ENCODE measurements at regions not wholly inside any gene's neighbourhood (a gene's known extent, or its start where the extent isn't known, plus 50 kb on each side); places are given as distances from the start of the nearest gene placed in this dataset.

- H3K9me3 ChIP-seq (ENCODE audit: insufficient read depth, low read depth, low read length) = no peaks in the 10 kb centered on the region
- no peaks in the 10 kb centered on the region for H3K4me1 ChIP-seq (ENCODE audit: insufficient read depth, low read length)
- H3K9ac ChIP-seq (ENCODE audit: low read depth, low read length) = no peak overlapping the region
- no peaks in the 10 kb centered on the region for H3K27me3 ChIP-seq (ENCODE audit: insufficient read depth, low read length)
- H3K36me3 ChIP-seq (ENCODE audit: insufficient read depth, low read length) = no peaks in the 10 kb centered on the region
- 89% methylated on average over 2 of the region's 2 CpGs for WGBS
- no peak overlapping the region for H3K27ac ChIP-seq (ENCODE audit: low read depth, low read length)
- no peak overlapping the region for H3K4me3 ChIP-seq (ENCODE audit: low read length)
These were observed 170.6 kb downstream of the KDR start for GRCh38 chr4:54954656-54955388.

GRCh38 chr4:54946741-54947140 is 178.7 kb downstream of the KDR start:
- H3K9ac ChIP-seq (ENCODE audit: low read depth, low read length) = no peak overlapping the region
- WGBS = no CpG with 5 or more reads among the region's 1 CpG
- H3K27me3 ChIP-seq (ENCODE audit: insufficient read depth, low read length) = no peaks in the 10 kb centered on the region
- no peaks in the 10 kb centered on the region for H3K36me3 ChIP-seq (ENCODE audit: insufficient read depth, low read length)
- no peaks in the 10 kb centered on the region for H3K4me1 ChIP-seq (ENCODE audit: insufficient read depth, low read length)
- H3K4me3 ChIP-seq (ENCODE audit: low read length) = no peak overlapping the region
- H3K27ac ChIP-seq (ENCODE audit: low read depth, low read length) = no peak overlapping the region
- H3K9me3 ChIP-seq (ENCODE audit: insufficient read depth, low read depth, low read length) = no peaks in the 10 kb centered on the region

GRCh38 chr4:54945838-54946237 is 179.6 kb downstream of the KDR start:
- H3K9me3 ChIP-seq (ENCODE audit: insufficient read depth, low read depth, low read length) = no peaks in the 10 kb centered on the region
- no peak overlapping the region for H3K27ac ChIP-seq (ENCODE audit: low read depth, low read length)
- no peak overlapping the region for H3K9ac ChIP-seq (ENCODE audit: low read depth, low read length)
- WGBS = 80% methylated on average over 6 of the region's 6 CpGs
- H3K4me1 ChIP-seq (ENCODE audit: insufficient read depth, low read length) = no peaks in the 10 kb centered on the region
- H3K27me3 ChIP-seq (ENCODE audit: insufficient read depth, low read length) = no peaks in the 10 kb centered on the region
- H3K4me3 ChIP-seq (ENCODE audit: low read length) = no peak overlapping the region
- H3K36me3 ChIP-seq (ENCODE audit: insufficient read depth, low read length) = no peaks in the 10 kb centered on the region

- Histone ChIP-seq H3K27ac (ENCODE audit: low read depth, low read length) (no peak overlapping the region), H3K9ac (ENCODE audit: low read depth, low read length) (no peak overlapping the region), H3K27me3 (ENCODE audit: insufficient read depth, low read length) (no peaks in the 10 kb centered on the region), H3K4me1 (ENCODE audit: insufficient read depth, low read length) (no peaks in the 10 kb centered on the region), H3K36me3 (ENCODE audit: insufficient read depth, low read length) (no peaks in the 10 kb centered on the region), H3K4me3 (ENCODE audit: low read length) (no peak overlapping the region), H3K9me3 (ENCODE audit: insufficient read depth, low read depth, low read length) (no peaks in the 10 kb centered on the region)
- WGBS = 94% methylated on average over 2 of the region's 4 CpGs
These were observed 182.7 kb downstream of the KDR start for GRCh38 chr4:54942721-54943120.

- Histone ChIP-seq H3K27me3 (ENCODE audit: insufficient read depth, low read length) (no peaks in the 10 kb centered on the region), H3K4me3 (ENCODE audit: low read length) (no peak overlapping the region), H3K9ac (ENCODE audit: low read depth, low read length) (no peak overlapping the region), H3K9me3 (ENCODE audit: insufficient read depth, low read depth, low read length) (no peaks in the 10 kb centered on the region), H3K27ac (ENCODE audit: low read depth, low read length) (no peak overlapping the region), H3K4me1 (ENCODE audit: insufficient read depth, low read length) (no peaks in the 10 kb centered on the region), H3K36me3 (ENCODE audit: insufficient read depth, low read length) (no peaks in the 10 kb centered on the region)
- WGBS = 90% methylated on average over 9 of the region's 10 CpGs
These were observed 183.3 kb downstream of the KDR start for GRCh38 chr4:54941994-54942552.

- Histone ChIP-seq H3K4me1 (ENCODE audit: insufficient read depth, low read length) (no peaks in the 10 kb centered on the region), H3K9ac (ENCODE audit: low read depth, low read length) (no peak overlapping the region), H3K9me3 (ENCODE audit: insufficient read depth, low read depth, low read length) (no peaks in the 10 kb centered on the region), H3K27ac (ENCODE audit: low read depth, low read length) (no peak overlapping the region), H3K4me3 (ENCODE audit: low read length) (no peak overlapping the region), H3K36me3 (ENCODE audit: insufficient read depth, low read length) (no peaks in the 10 kb centered on the region), H3K27me3 (ENCODE audit: insufficient read depth, low read length) (no peaks in the 10 kb centered on the region)
- WGBS = 95% methylated on average over 7 of the region's 7 CpGs
These were observed 184.2 kb downstream of the KDR start for GRCh38 chr4:54940996-54941865.

- Histone ChIP-seq H3K4me3 (ENCODE audit: low read length) (no peak overlapping the region), H3K27ac (ENCODE audit: low read depth, low read length) (no peak overlapping the region), H3K9me3 (ENCODE audit: insufficient read depth, low read depth, low read length) (no peaks in the 10 kb centered on the region), H3K27me3 (ENCODE audit: insufficient read depth, low read length) (no peaks in the 10 kb centered on the region), H3K9ac (ENCODE audit: low read depth, low read length) (no peak overlapping the region), H3K4me1 (ENCODE audit: insufficient read depth, low read length) (peaks cover 4% of the 10 kb centered on the region; the same call in 1 of the 2 replicates), H3K36me3 (ENCODE audit: insufficient read depth, low read length) (no peaks in the 10 kb centered on the region)
- 59% methylated on average over 2 of the region's 2 CpGs for WGBS
These were observed 187.9 kb downstream of the KDR start for GRCh38 chr4:54937501-54937900.

- no peak overlapping the region for H3K9ac ChIP-seq (ENCODE audit: low read depth, low read length)
- H3K4me3 ChIP-seq (ENCODE audit: low read length) = no peak overlapping the region
- no peaks in the 10 kb centered on the region for H3K9me3 ChIP-seq (ENCODE audit: insufficient read depth, low read depth, low read length)
- H3K27me3 ChIP-seq (ENCODE audit: insufficient read depth, low read length) = no peaks in the 10 kb centered on the region
- no peak overlapping the region for H3K27ac ChIP-seq (ENCODE audit: low read depth, low read length)
- no peaks in the 10 kb centered on the region for H3K36me3 ChIP-seq (ENCODE audit: insufficient read depth, low read length)
- H3K4me1 ChIP-seq (ENCODE audit: insufficient read depth, low read length) = peaks cover 4% of the 10 kb centered on the region; the same call in 1 of the 2 replicates
- 94% methylated on average over 2 of the region's 2 CpGs for WGBS
These were observed 191.8 kb downstream of the KDR start for GRCh38 chr4:54933579-54933978.

- 73% methylated on average over 6 of the region's 6 CpGs for WGBS
- H3K9me3 ChIP-seq (ENCODE audit: insufficient read depth, low read depth, low read length) = 0 out of 2 replicates have a peak, but pooled peaks cover 9% of the 10 kb centered on the region
- no peak overlapping the region for H3K9ac ChIP-seq (ENCODE audit: low read depth, low read length)
- H3K4me1 ChIP-seq (ENCODE audit: insufficient read depth, low read length) = no peaks in the 10 kb centered on the region
- no peak overlapping the region for H3K27ac ChIP-seq (ENCODE audit: low read depth, low read length)
- H3K36me3 ChIP-seq (ENCODE audit: insufficient read depth, low read length) = no peaks in the 10 kb centered on the region
- no peaks in the 10 kb centered on the region for H3K27me3 ChIP-seq (ENCODE audit: insufficient read depth, low read length)
- no peak overlapping the region for H3K4me3 ChIP-seq (ENCODE audit: low read length)
These were observed 195.2 kb downstream of the KDR start for GRCh38 chr4:54930226-54930625.

GRCh38 chr4:54929459-54929858 is 195.9 kb downstream of the KDR start:
- Histone ChIP-seq H3K27ac (ENCODE audit: low read depth, low read length) (no peak overlapping the region), H3K4me3 (ENCODE audit: low read length) (no peak overlapping the region), H3K27me3 (ENCODE audit: insufficient read depth, low read length) (no peaks in the 10 kb centered on the region), H3K9ac (ENCODE audit: low read depth, low read length) (no peak overlapping the region), H3K36me3 (ENCODE audit: insufficient read depth, low read length) (no peaks in the 10 kb centered on the region), H3K9me3 (ENCODE audit: insufficient read depth, low read depth, low read length) (0 out of 2 replicates have a peak, but pooled peaks cover 9% of the 10 kb centered on the region), H3K4me1 (ENCODE audit: insufficient read depth, low read length) (no peaks in the 10 kb centered on the region)
- WGBS = 95% methylated on average over 4 of the region's 4 CpGs

GRCh38 chr4:54924891-54925290 is 200.5 kb downstream of the KDR start:
- H3K36me3 ChIP-seq (ENCODE audit: insufficient read depth, low read length) = no peaks in the 10 kb centered on the region
- no peaks in the 10 kb centered on the region for H3K27me3 ChIP-seq (ENCODE audit: insufficient read depth, low read length)
- no peak overlapping the region for H3K4me3 ChIP-seq (ENCODE audit: low read length)
- H3K27ac ChIP-seq (ENCODE audit: low read depth, low read length) = no peak overlapping the region
- no peak overlapping the region for H3K9ac ChIP-seq (ENCODE audit: low read depth, low read length)
- H3K9me3 ChIP-seq (ENCODE audit: insufficient read depth, low read depth, low read length) = 0 out of 2 replicates have a peak, but pooled peaks cover 9% of the 10 kb centered on the region
- H3K4me1 ChIP-seq (ENCODE audit: insufficient read depth, low read length) = no peaks in the 10 kb centered on the region
